ENCODE measurements at regions not wholly inside any gene's neighbourhood (a gene's known extent, or its start where the extent isn't known, plus 50 kb on each side); places are given as distances from the start of the nearest gene placed in this dataset.

GRCh38 chr11:95483339-95483738, 252.3 kb upstream of the SESN3 start (continued):
- TF ChIP-seq ASH2L (IDR thresholded peaks at IDR 0.05; ENCODE audit: low read length): no peak
- no peak for TF ChIP-seq NRF1 (IDR thresholded peaks at IDR 0.05; ENCODE audit: low read depth, low read length)
- TF ChIP-seq SUZ12 (IDR thresholded peaks at IDR 0.05; ENCODE audit: low read length): no peak
- no peak for TF ChIP-seq GTF2F1 (IDR thresholded peaks at IDR 0.05; ENCODE audit: borderline replicate concordance, low read depth, low read length)
- TF ChIP-seq SRF (IDR thresholded peaks at IDR 0.05; ENCODE audit: low read depth, low read length): no peak
- no peak for TF ChIP-seq PHF8 (conservative IDR thresholded peaks at IDR 0.05; ENCODE audit: low read depth, low read length)
- no peak for TF ChIP-seq YY1 (IDR thresholded peaks at IDR 0.05; ENCODE audit: low read depth, low read length)
- no peak for TF ChIP-seq EP300 (IDR thresholded peaks at IDR 0.05; ENCODE audit: borderline replicate concordance in 1 of 2, low read depth in 2 of 2, low read length in 2 of 2)
- TF ChIP-seq CHD2 (IDR thresholded peaks at IDR 0.05; ENCODE audit: low read length): no peak
- TF ChIP-seq RXRA (IDR thresholded peaks at IDR 0.05; ENCODE audit: insufficient read depth, low read depth, low read length): no peak
- no peak for TF ChIP-seq SIN3A (conservative IDR thresholded peaks at IDR 0.05 in 1 of 2, IDR thresholded peaks at IDR 0.05 in 1 of 2; ENCODE audit: low read depth in 1 of 2, low read length in 2 of 2)
- no peak for TF ChIP-seq CREB1 (IDR thresholded peaks at IDR 0.05)
- no peak for TF ChIP-seq GABPA (IDR thresholded peaks at IDR 0.05; ENCODE audit: borderline replicate concordance, insufficient read depth, low read length)
- no peak for TF ChIP-seq SP2 (IDR thresholded peaks at IDR 0.05; ENCODE audit: low read length)
